ENCODE measurements at regions not wholly inside any gene's neighbourhood (a gene's known extent, or its start where the extent isn't known, plus 50 kb on each side); places are given as distances from the start of the nearest gene placed in this dataset.
"Not testable (repeated sequence)": the region's sequence is repeated elsewhere in the genome, so short reads cannot be mapped to it uniquely, and the experiment has no call there.

DNA sequence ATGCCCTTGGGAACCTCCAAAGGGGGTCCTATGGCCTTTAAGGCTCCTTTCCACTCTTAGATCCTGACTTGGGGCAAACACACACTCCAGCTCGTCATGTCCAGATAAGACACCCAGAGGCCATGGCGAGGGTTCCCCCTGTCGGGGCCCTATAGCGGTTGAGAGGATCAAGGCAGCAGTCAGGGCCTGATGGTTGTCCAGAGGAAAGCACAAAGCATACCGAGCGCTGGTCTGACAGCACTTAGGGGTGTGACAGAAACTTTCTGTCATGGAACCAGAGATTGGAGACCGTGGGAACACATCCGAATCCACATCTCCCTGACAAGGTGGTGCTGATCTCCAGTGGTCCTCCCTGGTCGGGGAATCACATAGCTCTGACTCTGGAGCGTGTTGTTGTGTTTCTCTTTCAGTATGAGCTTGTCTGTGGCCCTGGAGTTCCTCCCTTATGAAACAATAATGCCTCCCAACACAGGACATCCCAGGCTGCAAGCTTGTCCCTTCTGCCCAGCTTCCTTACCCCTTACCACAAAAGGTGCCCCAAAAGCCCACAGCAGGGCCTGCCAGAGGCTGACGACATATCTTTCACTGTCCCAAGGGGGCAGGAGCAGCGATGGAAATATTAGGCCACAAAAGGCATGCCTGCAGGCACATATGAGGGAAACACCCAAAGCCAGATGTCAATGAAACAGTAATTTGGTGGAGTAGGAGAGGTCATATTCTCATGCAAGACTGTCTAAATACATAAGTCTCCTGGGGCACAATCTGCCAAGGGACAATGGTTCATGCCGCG lies 144.2 kb downstream of the ADRA2C start:
- TF ChIP-seq, protein P1, sequence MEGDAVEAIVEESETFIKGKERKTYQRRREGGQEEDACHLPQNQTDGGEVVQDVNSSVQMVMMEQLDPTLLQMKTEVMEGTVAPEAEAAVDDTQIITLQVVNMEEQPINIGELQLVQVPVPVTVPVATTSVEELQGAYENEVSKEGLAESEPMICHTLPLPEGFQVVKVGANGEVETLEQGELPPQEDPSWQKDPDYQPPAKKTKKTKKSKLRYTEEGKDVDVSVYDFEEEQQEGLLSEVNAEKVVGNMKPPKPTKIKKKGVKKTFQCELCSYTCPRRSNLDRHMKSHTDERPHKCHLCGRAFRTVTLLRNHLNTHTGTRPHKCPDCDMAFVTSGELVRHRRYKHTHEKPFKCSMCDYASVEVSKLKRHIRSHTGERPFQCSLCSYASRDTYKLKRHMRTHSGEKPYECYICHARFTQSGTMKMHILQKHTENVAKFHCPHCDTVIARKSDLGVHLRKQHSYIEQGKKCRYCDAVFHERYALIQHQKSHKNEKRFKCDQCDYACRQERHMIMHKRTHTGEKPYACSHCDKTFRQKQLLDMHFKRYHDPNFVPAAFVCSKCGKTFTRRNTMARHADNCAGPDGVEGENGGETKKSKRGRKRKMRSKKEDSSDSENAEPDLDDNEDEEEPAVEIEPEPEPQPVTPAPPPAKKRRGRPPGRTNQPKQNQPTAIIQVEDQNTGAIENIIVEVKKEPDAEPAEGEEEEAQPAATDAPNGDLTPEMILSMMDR (conservative IDR thresholded peaks at IDR 0.05; ENCODE audit: low read length): not testable (repeated sequence)
- TF ChIP-seq EZH2phosphoT487 (IDR thresholded peaks at IDR 0.05; ENCODE audit: borderline replicate concordance, low read depth, low read length): not testable (repeated sequence)

All from OCI-LY7 (cell line).